GM12892 (cell line): ENCODE measurements at regions not wholly inside any gene's neighbourhood (a gene's known extent, or its start where the extent isn't known, plus 50 kb on each side); places are given as distances from the start of the nearest gene placed in this dataset.
"Not testable (repeated sequence)": the region's sequence is repeated elsewhere in the genome, so short reads cannot be mapped to it uniquely, and the experiment has no call there.

ENCODE experiments used
- DNase-seq: peaks from one replicate; pipeline ENCODE4 v3.0.0; 2011; ENCODE audit not compliant: insufficient read length
- FAIRE-seq: peaks from 2 replicates; lab custom pipeline; 2011; peaks lifted over from hg19 to GRCh38; lab: Jason Lieb, UNC
- POLR2A ChIP-seq: IDR thresholded peaks from 2 replicates; pipeline ENCODE4 v1.6.1; 2011; ENCODE audit warnings: low read depth, low read length, control low read depth
- POLR2AphosphoS5 ChIP-seq: IDR thresholded peaks from 2 replicates; pipeline ENCODE4 v1.6.1; 2011; ENCODE audit warnings: low read depth, low read length, control low read depth
- TAF1 ChIP-seq: IDR thresholded peaks from 2 replicates; pipeline ENCODE4 v1.6.1; 2011; ENCODE audit warnings: low read depth, mild to moderate bottlenecking, control low read depth, low read length, borderline replicate concordance

DNA sequence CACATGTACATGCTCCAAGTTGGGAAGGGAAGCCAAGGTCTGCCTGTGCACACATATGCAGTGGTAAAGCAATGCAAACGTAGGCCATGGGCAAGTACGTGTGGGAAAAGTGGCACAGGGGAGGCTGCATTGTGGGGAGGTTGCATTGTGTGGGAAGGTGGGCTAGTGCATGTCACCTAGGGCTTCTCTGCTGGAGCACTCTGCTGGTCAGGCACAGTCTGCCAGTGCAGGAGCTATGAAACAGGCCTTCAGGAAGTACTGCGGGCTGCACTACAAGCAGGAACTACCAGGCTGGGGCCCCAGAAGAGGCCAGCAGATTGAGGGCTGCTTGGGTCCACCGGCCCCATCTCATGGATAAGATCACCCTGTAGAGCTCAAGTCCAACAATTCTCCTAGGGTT is 1694.6 kb upstream of the CDH6 start:
- DNase-seq (no peak), FAIRE-seq (no peak)
- TF ChIP-seq POLR2A: no peak
- no peak for TF ChIP-seq TAF1
- TF ChIP-seq POLR2AphosphoS5: no peak

DNA sequence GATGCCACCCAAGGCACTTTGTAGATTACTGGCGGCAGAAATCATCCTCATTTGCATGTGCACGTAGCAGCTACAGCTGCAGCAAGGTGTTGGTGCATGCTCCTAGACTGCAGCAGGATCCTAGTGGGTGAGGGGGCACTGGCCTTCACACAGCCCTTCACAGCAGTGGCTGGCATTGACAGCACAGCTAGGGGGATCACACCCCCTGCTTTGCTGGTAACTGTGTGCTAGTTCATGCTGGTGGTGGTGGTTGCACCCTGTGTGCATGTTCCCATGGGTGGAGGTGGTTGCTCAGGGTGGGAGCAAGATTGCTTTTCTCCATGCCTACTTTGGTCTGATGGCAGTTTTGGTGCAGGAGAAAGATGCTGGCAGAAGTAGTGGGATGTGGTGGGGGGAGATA is 1695.1 kb upstream of the CDH6 start:
- TF ChIP-seq POLR2AphosphoS5: no peak
- no peak for TF ChIP-seq TAF1
- no peak for TF ChIP-seq POLR2A
- FAIRE-seq: no peak

DNA sequence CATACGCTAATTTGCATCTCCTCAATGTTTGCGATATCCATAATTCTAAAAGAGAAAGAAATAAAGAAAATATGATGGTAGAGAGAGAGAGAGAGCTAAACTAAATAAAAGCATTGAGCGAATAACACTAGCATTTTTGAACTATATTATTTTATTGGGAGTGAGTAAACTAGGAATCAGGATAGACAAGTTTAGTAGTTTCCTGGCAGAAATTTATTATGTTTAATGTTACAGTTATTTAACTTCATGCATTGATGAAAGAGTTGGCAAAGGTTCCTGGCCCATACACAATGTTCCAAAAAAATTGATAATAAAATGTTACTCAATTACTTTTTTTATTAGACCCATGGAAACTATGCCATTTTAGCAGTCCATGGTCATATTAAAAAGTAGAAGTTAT is 1708.2 kb upstream of the CDH6 start:
- TF ChIP-seq TAF1 (no peak), POLR2AphosphoS5 (no peak), POLR2A (no peak)
- FAIRE-seq: no peak
- DNase-seq: no peak

More for the DNA sequence above, 1695.1 kb upstream of the CDH6 start:
- DNase-seq: no peak

DNA sequence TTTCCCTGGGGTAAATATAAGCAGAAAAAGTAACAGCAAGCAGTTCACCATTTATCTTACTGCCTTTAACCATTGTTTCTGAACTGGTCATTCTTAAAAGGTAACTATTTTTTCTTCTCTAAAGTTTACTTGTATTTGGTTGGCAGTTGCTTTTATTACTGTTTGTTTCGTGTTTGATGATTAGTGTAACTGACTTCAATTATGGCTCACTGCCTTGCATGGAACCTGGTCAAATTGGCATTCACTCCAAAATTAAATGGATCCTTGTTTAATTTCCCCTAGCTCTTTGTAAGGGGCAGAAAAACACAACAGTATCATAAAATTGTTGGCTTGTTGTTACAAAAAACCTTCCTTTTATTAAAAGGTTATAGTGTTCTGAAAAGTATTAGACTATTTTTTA is 1723.9 kb upstream of the CDH6 start:
- FAIRE-seq (no peak), DNase-seq (no peak)
- no peak for TF ChIP-seq POLR2AphosphoS5
- TF ChIP-seq TAF1: no peak
- no peak for TF ChIP-seq POLR2A

DNA sequence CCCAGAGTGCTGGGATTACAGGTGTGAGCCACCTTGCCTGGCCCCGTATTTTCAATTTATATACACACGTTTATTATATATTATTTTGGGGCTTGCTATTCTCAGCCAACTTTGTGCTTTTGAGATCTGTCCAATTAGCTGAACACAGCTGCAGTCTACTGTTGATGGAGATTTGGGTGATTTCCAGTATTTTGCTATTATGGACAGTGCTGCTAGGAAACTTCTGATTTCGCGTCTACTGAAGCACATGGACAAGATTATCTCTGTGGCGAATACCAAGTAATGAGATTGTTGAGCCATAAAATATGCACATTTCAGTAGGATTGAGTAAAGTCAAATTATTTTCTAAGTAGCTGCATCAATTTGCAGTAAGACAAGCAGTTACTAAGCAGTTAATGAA is 1731.2 kb upstream of the CDH6 start:
- DNase-seq (no peak), FAIRE-seq (no peak)
- TF ChIP-seq POLR2A (no peak), POLR2AphosphoS5 (no peak), TAF1 (no peak)

DNA sequence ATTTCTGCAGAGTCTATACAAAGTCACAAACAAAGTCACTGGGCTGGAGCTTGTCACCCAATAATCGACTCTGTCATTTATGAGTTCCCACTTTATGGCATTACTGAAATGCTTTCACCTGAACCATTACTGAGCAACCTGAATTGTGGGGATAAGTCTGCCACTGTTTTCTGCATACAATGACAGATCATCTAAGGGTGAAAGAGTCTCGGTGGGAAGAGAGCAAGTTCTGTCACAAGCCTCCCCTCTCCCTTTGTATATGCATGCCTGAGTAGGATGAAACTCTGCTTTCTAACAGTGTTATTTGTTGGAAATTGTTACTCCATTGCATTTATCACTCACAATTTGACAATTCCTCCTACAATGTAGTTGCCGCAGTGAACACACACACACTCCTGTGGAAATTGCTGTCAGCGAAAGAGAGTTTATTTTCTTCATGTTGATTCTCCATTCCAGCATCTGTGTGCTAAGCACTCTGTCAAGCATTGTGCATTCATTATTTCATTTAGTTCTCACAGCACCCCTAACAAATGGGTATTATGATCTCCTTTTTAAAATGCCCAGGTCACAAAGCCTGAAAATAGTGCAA is 1732.4 kb upstream of the CDH6 start:
- no peak for DNase-seq
- FAIRE-seq: no peak
- TF ChIP-seq TAF1: no peak
- no peak for TF ChIP-seq POLR2A
- TF ChIP-seq POLR2AphosphoS5: no peak

DNA sequence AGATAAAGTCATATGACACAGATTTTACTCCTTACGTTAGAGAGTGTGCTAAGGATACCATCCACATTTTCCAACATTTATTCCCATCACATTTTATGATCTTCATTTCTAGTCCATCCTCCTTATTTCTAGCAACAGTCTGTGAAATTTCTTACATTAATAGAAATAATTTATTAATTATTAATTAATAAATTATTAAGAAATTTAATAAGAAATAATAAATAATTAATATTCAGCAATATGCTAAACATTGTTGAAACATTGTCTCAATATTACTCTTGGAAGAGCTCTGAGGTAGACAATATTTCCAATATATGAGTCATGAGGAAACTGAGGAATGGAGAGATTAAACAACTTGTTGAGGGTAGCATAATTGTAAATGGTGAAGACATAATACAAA is 1742.5 kb upstream of the CDH6 start:
- not testable (repeated sequence) for DNase-seq, FAIRE-seq

DNA sequence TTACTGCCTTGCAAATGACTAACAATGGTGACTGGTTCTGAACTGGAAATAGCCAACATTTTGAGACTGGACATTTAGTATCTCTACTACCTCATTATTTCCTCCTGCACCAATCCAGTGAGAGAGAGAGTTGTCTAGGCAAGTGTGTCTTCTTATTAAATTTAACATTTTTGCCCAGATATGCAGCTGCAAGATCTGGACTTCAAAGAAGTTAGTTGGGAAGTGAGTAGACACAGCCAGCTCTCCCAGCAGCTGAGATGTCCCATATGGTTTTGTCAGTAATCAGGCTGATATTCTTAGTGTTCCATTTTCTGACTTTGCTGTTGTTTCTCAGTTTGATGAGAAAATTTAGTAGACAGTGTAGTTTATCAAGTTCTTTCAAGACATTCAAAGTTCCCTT is 1778.8 kb upstream of the CDH6 start:
- TF ChIP-seq POLR2AphosphoS5 (no peak), POLR2A (no peak), TAF1 (no peak)
- FAIRE-seq (no peak), DNase-seq (no peak)

DNA sequence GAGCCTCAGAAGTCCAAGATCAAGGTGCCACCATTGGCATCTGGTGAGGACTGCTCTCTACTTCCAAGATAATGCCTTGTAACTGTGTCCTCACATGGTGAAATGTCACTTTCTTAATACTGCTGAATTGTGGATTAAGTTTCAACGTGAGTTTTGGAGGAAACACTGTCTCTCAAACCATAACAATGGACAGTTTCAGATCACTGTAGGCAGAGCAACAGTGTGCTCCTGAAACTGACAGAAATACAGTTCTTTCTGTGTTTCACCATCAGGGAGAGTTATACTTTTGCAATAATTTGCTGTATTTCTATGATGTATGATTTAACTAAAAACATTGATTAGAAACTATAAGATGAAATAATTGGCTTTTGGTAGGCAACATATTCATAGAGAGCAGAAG is 1780.5 kb upstream of the CDH6 start:
- FAIRE-seq: no peak
- TF ChIP-seq TAF1: no peak
- TF ChIP-seq POLR2A: no peak
- no peak for TF ChIP-seq POLR2AphosphoS5
- no peak for DNase-seq

DNA sequence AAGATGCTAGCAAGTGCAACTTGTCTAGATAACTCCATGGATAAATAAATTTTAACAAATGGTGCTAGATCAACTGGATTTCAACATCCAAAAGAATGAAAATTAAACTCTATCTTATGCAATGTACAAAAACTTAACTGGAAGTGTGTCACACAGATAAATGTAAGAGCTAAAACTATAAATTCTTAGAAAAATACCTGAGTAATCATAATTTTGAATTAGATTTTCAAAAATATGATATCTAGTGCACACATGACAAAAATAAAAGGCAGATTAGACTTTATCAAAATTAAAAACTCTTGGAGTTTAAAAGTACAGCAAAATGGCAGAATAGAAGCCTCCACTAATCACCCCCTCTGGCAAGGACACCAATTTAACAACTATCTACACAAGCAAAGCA is 1791.2 kb upstream of the CDH6 start:
- FAIRE-seq (no peak), DNase-seq (no peak)
- TF ChIP-seq POLR2AphosphoS5 (no peak), TAF1 (no peak), POLR2A (no peak)

DNA sequence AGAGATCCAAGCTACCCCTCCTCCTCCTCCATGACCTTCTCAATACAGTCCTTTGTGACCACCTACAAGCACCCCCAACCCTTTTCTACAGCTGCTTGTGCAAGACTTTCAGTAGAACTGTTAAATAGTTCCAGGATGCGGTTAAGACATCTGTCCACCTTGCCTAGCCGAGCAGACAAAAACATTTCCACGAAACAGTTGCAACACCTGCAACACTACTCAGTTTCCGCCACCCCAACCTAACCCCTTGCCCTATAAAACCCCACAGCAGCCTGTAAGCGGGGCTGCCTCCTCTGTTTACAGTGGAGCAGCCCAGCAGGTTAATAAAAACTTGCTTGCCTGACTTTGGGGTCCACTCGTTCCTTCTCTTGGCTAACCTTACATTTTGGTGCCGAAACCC is 1803.5 kb upstream of the CDH6 start:
- TF ChIP-seq TAF1 (no peak), POLR2A (no peak), POLR2AphosphoS5 (no peak)
- no peak for FAIRE-seq
- DNase-seq: no peak

DNA sequence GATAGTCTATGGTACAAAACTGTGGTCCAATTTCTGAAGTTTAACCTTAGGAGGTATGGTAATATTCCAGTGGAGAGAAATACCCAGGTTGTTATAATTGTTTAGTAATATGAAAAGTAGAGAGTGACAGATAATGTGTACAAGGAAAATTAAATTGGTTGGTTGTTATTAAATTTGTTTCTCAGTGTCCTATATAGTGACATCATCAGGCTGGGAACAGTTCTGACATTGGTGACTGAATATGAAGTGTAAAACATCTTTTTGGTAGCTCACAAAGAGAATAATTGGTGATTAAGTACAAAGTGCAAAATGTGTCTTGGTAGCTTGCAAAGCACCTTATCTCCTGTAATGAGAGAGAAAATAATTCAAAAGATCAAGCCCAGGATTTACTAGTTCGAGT is 1806.1 kb upstream of the CDH6 start:
- FAIRE-seq: no peak
- no peak for DNase-seq
- no peak for TF ChIP-seq POLR2AphosphoS5
- no peak for TF ChIP-seq POLR2A
- no peak for TF ChIP-seq TAF1

DNA sequence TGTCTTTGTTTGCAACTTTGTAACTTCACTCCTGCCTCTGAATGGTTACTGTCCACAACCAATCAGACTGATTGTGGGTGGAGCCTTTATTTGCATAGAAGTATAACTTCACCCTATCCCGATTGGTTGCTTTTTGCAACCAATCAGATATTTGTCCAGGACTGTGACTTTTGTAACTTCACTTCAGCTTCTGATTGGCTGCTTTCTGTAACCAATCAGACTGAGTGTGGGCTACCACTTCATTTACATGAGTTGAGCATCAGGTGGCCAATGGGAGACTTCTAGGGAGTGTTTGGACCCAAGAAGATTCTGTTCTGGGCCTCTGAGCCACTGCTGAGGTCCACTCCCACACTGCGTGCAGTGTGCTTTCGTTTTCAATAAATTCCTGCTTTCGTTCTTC is 1810.7 kb upstream of the CDH6 start:
- DNase-seq: no peak
- TF ChIP-seq POLR2AphosphoS5 (no peak), POLR2A (no peak), TAF1 (no peak)
- no peak for FAIRE-seq
